ENCODE measurements at regions not wholly inside any gene's neighbourhood (a gene's known extent, or its start where the extent isn't known, plus 50 kb on each side); places are given as distances from the start of the nearest gene placed in this dataset.
"Not testable (repeated sequence)": the region's sequence is repeated elsewhere in the genome, so short reads cannot be mapped to it uniquely, and the experiment has no call there.

- not testable (repeated sequence) for DNase-seq; H3K9me3 ChIP-seq (replicated peaks; ENCODE audit: control insufficient read depth, low read depth, low read length); H3K36me3 ChIP-seq (ENCODE audit: control insufficient read depth, insufficient read depth, low read length); H3K4me3 ChIP-seq (ENCODE audit: low read length); H3K27ac ChIP-seq (ENCODE audit: low read length); H3K27me3 ChIP-seq (ENCODE audit: control insufficient read depth, insufficient read depth, low read length); H3K4me1 ChIP-seq (ENCODE audit: control insufficient read depth, insufficient read depth, low read length)
- no CpG with 5 or more reads among the region's 2 CpGs for WGBS (ENCODE audit: insufficient coverage)
These were observed 506.4 kb downstream of the TUBA3C start for GRCh38 chr13:18675268-18675667.

GRCh38 chr13:18673794-18674193 lies 507.8 kb downstream of the TUBA3C start:
- WGBS (ENCODE audit: insufficient coverage), result 93% methylated on average over 13 of the region's 33 CpGs
- not testable (repeated sequence) for H3K36me3 ChIP-seq (ENCODE audit: control insufficient read depth, insufficient read depth, low read length); H3K27me3 ChIP-seq (ENCODE audit: control insufficient read depth, insufficient read depth, low read length); H3K4me3 ChIP-seq (ENCODE audit: low read length); H3K9me3 ChIP-seq (replicated peaks; ENCODE audit: control insufficient read depth, low read depth, low read length); H3K27ac ChIP-seq (ENCODE audit: low read length); DNase-seq; H3K4me1 ChIP-seq (ENCODE audit: control insufficient read depth, insufficient read depth, low read length)

GRCh38 chr13:18666585-18666984 lies 515.0 kb downstream of the TUBA3C start:
- not testable (repeated sequence) for DNase-seq; H3K4me3 ChIP-seq (ENCODE audit: low read length); H3K27me3 ChIP-seq (ENCODE audit: control insufficient read depth, insufficient read depth, low read length); H3K4me1 ChIP-seq (ENCODE audit: control insufficient read depth, insufficient read depth, low read length); H3K9me3 ChIP-seq (replicated peaks; ENCODE audit: control insufficient read depth, low read depth, low read length); H3K36me3 ChIP-seq (ENCODE audit: control insufficient read depth, insufficient read depth, low read length); H3K27ac ChIP-seq (ENCODE audit: low read length)
- WGBS (ENCODE audit: insufficient coverage), result 93% methylated on average over 5 of the region's 16 CpGs

GRCh38 chr13:18665716-18666115 lies 515.9 kb downstream of the TUBA3C start:
- not testable (repeated sequence) for H3K9me3 ChIP-seq (replicated peaks; ENCODE audit: control insufficient read depth, low read depth, low read length); H3K27me3 ChIP-seq (ENCODE audit: control insufficient read depth, insufficient read depth, low read length); H3K4me1 ChIP-seq (ENCODE audit: control insufficient read depth, insufficient read depth, low read length); H3K27ac ChIP-seq (ENCODE audit: low read length); H3K36me3 ChIP-seq (ENCODE audit: control insufficient read depth, insufficient read depth, low read length); DNase-seq; H3K4me3 ChIP-seq (ENCODE audit: low read length)
- WGBS (ENCODE audit: insufficient coverage), result 92% methylated on average over 11 of the region's 16 CpGs

GRCh38 chr13:18665124-18665523 lies 516.5 kb downstream of the TUBA3C start:
- not testable (repeated sequence) for H3K27me3 ChIP-seq (ENCODE audit: control insufficient read depth, insufficient read depth, low read length); H3K27ac ChIP-seq (ENCODE audit: low read length); H3K4me3 ChIP-seq (ENCODE audit: low read length); DNase-seq; H3K36me3 ChIP-seq (ENCODE audit: control insufficient read depth, insufficient read depth, low read length); H3K4me1 ChIP-seq (ENCODE audit: control insufficient read depth, insufficient read depth, low read length); H3K9me3 ChIP-seq (replicated peaks; ENCODE audit: control insufficient read depth, low read depth, low read length)
- 84% methylated on average over 9 of the region's 46 CpGs for WGBS (ENCODE audit: insufficient coverage)

- H3K4me3 ChIP-seq (ENCODE audit: low read length); H3K4me1 ChIP-seq (ENCODE audit: control insufficient read depth, insufficient read depth, low read length); H3K27me3 ChIP-seq (ENCODE audit: control insufficient read depth, insufficient read depth, low read length); H3K27ac ChIP-seq (ENCODE audit: low read length); DNase-seq; H3K9me3 ChIP-seq (replicated peaks; ENCODE audit: control insufficient read depth, low read depth, low read length); H3K36me3 ChIP-seq (ENCODE audit: control insufficient read depth, insufficient read depth, low read length): not testable (repeated sequence)
- no CpG with 5 or more reads among the region's 1 CpG for WGBS (ENCODE audit: insufficient coverage)
These were observed 518.4 kb downstream of the TUBA3C start for GRCh38 chr13:18663222-18663621.

- not testable (repeated sequence) for H3K4me1 ChIP-seq (ENCODE audit: control insufficient read depth, insufficient read depth, low read length); H3K27ac ChIP-seq (ENCODE audit: low read length); H3K9me3 ChIP-seq (replicated peaks; ENCODE audit: control insufficient read depth, low read depth, low read length); H3K36me3 ChIP-seq (ENCODE audit: control insufficient read depth, insufficient read depth, low read length); H3K4me3 ChIP-seq (ENCODE audit: low read length); DNase-seq; H3K27me3 ChIP-seq (ENCODE audit: control insufficient read depth, insufficient read depth, low read length)
- 43% methylated on average over 4 of the region's 8 CpGs for WGBS (ENCODE audit: insufficient coverage)
These were observed 537.9 kb downstream of the TUBA3C start for GRCh38 chr13:18643644-18644172.

GRCh38 chr13:18628928-18629327 lies 552.7 kb downstream of the TUBA3C start:
- H3K9me3 ChIP-seq (replicated peaks; ENCODE audit: control insufficient read depth, low read depth, low read length); H3K27ac ChIP-seq (ENCODE audit: low read length); DNase-seq; H3K4me1 ChIP-seq (ENCODE audit: control insufficient read depth, insufficient read depth, low read length); H3K27me3 ChIP-seq (ENCODE audit: control insufficient read depth, insufficient read depth, low read length); H3K36me3 ChIP-seq (ENCODE audit: control insufficient read depth, insufficient read depth, low read length); H3K4me3 ChIP-seq (ENCODE audit: low read length): not testable (repeated sequence)
- 43% methylated on average over 6 of the region's 31 CpGs for WGBS (ENCODE audit: insufficient coverage)

GRCh38 chr13:18628428-18628827 lies 553.2 kb downstream of the TUBA3C start:
- WGBS (ENCODE audit: insufficient coverage), result 50% methylated on average over 35 of the region's 39 CpGs
- Histone ChIP-seq H3K4me3 (ENCODE audit: low read length) (no peak overlapping the region), H3K4me1 (ENCODE audit: control insufficient read depth, insufficient read depth, low read length) (no peaks in the 10 kb centered on the region), H3K27ac (ENCODE audit: low read length) (no peak overlapping the region), H3K36me3 (ENCODE audit: control insufficient read depth, insufficient read depth, low read length) (no peaks in the 10 kb centered on the region), H3K9me3 (replicated peaks; ENCODE audit: control insufficient read depth, low read depth, low read length) (peaks cover 6% of the 10 kb centered on the region), H3K27me3 (ENCODE audit: control insufficient read depth, insufficient read depth, low read length) (no peaks in the 10 kb centered on the region)
- no peak for DNase-seq

GRCh38 chr13:18624061-18624460 lies 557.6 kb downstream of the TUBA3C start:
- H3K4me1 ChIP-seq (ENCODE audit: control insufficient read depth, insufficient read depth, low read length); H3K27me3 ChIP-seq (ENCODE audit: control insufficient read depth, insufficient read depth, low read length); H3K9me3 ChIP-seq (replicated peaks; ENCODE audit: control insufficient read depth, low read depth, low read length); H3K4me3 ChIP-seq (ENCODE audit: low read length); DNase-seq; H3K36me3 ChIP-seq (ENCODE audit: control insufficient read depth, insufficient read depth, low read length); H3K27ac ChIP-seq (ENCODE audit: low read length): not testable (repeated sequence)
- WGBS (ENCODE audit: insufficient coverage), result no CpG with 5 or more reads among the region's 4 CpGs

GRCh38 chr13:18618442-18618841 lies 563.2 kb downstream of the TUBA3C start:
- not testable (repeated sequence) for H3K27ac ChIP-seq (ENCODE audit: low read length); H3K27me3 ChIP-seq (ENCODE audit: control insufficient read depth, insufficient read depth, low read length); H3K36me3 ChIP-seq (ENCODE audit: control insufficient read depth, insufficient read depth, low read length); H3K4me3 ChIP-seq (ENCODE audit: low read length); H3K9me3 ChIP-seq (replicated peaks; ENCODE audit: control insufficient read depth, low read depth, low read length); DNase-seq; H3K4me1 ChIP-seq (ENCODE audit: control insufficient read depth, insufficient read depth, low read length)
- no CpG with 5 or more reads among the region's 4 CpGs for WGBS (ENCODE audit: insufficient coverage)
